HG03342 (cell line): ENCODE measurements at regions not wholly inside any gene's neighbourhood (a gene's known extent, or its start where the extent isn't known, plus 50 kb on each side); places are given as distances from the start of the nearest gene placed in this dataset.

Source experiments
- ATAC-seq: cut with Tn5 transposase; IDR thresholded peaks from one replicate; pipeline ENCODE4 v1.9.1; 2021; ENCODE audit warnings: mild to moderate bottlenecking, moderate library complexity; ENCODE audit not compliant: unreplicated experiment

DNA sequence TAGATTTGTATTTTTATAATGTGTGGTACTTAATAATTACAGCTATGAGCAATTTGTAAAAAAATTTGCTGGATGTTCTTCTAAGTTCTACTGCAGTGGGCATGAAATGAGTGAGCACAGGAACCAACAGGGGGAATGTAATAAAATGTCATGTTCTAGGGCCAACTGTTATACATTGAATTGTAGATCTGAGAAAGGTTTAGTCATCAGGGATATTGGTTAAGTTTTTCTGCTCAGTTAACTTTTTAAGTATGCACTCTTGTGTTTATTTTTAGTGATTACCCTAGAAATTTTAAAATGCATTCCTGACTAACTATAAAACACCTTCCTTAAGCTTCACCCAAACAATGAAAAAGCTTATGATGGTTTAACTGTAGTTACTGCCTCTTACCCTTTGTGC, 101.8 kb downstream of the CAND1 start:
- ATAC-seq = no peak

DNA sequence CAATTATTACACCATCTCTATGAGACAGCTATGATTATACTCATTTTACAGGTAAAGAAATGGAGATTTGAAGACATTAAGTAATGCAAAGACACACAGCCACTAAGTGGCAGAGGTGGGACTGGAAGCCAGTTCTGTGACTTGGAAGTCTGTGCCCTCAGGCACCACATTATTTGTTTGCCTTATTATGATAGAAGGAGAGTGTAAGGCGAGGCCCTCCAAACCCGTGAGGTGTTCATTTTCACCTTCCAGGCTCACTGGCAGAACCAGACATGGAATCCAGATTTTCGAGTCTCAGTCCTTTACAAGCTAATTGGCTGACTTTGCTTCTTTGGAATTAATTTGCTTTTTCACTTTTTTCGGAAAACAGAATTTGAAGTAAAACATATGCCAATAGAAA, 107.9 kb downstream of the CAND1 start:
- ATAC-seq = no peak

DNA sequence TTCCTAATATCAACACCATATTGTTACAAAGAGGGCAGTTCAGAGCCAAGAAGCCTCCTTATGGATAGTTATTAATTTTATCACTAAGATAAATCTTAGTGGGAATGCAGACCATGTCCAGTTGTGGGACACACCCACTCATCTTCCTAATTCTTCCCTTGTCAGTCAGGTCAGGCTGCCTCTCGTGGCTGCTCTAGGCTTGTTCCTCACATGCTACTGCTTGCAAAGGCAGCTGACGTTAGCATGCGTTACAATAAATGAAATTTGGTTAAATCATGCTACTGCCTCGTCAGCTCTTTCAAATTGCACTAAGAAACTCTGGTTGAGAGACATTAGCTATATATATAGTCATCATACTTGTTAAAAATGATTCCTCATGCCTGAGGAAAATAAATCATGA, 108.4 kb downstream of the CAND1 start:
- no peak for ATAC-seq

DNA sequence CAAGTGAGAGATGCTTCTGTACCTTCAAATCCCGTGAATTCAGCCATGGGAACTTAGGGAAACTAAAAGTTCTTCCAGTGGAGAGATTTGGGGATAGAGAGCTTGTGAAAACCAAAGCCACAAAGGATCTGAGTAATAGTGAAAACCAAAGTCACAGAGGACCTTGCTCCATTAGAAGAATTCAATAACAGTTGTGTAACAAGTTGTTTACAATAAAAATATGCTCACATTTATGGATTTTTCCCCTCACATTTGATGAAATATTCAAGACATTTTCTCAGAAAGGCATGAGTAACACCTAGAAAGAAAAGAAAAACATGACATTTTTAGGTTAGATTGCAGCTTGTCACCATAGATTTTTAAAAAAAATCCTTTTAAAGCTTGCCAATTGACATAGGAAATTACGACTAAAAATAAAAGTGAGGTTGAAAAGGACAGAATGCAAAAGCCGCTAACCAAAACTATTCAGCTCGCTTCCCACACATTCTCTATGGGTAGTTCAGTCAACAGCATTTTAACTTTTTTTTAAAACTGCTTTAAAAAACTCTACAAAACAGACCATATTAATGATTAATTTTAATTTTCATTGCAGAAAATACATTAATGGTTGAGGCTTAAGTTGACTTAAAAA, 113.2 kb downstream of the CAND1 start:
- no peak for ATAC-seq

DNA sequence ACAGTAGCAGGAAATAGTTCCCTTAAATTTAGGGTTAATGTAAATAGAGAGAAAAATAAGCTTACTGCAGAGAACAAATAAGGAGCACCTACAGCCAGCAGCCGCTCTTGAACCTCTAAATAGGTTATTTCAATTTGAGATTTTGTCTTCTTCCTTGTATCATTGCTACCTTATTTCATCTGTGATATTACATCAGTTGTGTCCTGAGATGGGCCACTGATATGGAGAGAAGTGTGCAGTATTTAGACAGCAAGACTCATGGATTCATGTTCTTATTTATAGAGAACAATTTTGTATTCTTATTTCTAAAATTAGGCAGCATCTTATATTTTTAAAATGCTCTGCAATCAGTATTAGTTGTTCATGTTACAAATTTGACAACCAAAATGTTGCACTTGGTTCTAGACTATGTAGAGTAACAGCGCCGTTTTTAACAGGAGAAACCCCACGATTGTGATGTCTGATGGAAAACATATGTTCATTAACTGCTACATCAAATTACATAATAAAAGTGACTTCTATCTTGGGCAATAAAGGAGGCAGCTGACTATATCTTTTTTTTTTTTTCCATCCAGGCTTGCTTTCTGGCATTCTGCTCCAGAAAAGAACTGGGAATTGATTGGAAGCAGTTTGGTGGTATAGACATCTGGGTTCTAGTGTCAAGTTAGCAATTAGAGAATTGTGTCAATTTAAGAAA, 117.9 kb downstream of the CAND1 start:
- ATAC-seq = no peak

DNA sequence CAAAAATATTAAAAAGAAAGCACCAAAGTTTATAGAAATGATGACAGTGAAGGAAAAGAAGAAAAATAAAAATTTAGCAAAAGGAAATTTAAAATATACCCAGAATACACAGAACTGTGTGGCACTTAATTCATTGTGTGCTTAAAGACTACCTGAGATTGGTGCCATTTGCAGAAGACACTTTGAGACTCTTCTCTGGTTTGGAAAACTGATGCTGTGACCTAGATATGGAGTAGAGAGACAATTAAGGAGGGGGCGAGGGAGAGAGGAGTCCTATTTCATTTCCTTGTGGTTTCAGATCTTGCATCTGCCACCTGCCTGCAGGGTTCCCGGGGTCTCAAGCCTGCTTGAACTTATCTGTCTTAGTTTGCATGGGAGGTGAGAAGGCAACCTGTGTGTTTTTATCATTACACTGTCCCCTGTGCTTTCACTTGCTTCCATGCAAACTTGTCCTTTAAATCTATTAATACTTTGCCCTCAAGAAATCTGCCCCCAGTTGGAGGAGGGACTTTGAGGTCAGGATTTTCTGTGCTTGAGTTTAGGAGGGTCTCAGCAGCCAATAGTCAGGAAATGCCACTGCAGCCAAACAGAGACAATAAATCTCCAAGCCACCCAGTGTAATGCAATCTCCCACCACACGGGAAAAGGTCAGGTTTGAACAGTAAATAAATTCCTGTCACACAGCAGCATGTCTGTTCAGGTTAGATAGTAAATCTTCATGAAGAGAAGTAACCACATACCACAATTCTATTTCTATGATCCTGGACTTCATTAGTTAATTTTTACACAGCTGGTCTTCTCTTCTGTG, 119.4 kb downstream of the CAND1 start:
- ATAC-seq = peak; percentile 48

DNA sequence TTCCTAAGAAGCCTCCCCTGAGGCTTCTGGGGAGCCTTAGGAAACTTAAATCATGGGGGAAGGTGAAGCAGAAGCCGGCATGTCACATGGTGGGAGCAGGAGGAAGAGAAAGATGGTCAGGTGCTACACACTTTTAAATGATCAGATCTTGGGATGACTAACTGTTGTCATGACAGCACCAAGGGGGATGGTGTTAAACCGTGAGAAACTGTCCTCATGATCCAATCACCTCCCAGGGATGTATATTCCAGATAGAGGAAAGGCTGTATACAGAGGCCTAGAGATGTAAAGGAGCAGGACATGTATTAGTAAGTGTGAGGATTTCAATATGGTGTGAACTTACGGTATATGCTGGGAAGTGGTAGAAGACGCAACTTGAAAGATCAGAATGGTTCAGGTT, 121.1 kb downstream of the CAND1 start:
- no peak for ATAC-seq

DNA sequence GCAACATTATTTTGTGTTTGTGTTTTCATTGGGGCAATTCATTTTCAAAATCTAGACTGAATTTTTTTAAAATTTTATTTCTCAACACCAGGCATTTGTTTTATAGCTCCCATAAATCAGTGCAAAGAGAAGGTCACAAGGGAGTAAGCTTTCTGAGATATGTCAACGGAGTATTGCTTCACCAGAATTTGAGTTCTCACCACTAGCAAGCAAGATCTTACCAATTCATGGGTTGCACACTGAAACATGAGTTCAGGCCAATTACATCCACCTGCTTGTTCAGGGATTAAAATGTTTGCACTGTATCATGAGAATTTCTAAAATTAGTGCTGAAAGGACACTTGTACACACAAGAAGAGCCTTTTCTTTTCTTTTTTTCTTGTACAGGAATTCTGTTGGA, 121.9 kb downstream of the CAND1 start:
- ATAC-seq = no peak

DNA sequence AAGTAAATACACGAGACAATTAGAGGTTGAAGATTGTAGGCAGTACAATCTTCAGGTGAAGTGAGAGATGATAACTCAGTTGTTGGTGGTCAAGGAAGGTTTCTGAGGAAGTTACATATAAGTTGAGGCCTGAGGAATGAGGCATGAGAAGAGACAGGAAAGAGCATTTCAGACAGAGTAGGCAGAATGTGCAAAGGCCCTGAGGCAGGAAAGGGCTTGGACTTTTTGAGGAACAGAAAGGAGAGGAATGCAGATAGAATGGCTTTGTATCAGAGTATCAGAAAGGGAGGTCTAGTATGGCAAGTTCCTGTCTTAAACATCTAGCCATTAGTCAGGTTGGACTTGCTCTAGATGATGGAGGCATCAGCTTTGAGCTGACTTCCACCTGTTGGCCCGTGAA, 122.5 kb downstream of the CAND1 start:
- ATAC-seq = no peak

DNA sequence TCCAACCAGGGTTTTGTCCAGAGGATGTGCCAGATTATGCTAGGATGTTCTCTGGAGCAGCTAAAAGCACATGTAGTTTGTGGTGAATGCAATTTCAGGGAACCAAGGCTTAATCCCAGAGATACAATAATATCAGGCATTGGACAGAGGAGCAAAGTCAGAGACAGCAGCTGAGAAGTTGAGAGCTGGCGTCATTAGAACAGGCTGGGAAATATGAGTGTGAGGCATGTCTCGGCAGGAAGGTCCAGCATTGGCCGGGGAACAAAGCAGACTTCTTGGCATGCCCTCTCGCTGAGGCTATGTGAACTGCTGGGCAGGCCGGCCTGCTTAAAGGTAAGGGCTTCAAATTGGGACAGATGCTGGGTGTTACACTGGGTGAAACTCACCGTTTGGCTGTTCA, 125.4 kb downstream of the CAND1 start:
- no peak for ATAC-seq

DNA sequence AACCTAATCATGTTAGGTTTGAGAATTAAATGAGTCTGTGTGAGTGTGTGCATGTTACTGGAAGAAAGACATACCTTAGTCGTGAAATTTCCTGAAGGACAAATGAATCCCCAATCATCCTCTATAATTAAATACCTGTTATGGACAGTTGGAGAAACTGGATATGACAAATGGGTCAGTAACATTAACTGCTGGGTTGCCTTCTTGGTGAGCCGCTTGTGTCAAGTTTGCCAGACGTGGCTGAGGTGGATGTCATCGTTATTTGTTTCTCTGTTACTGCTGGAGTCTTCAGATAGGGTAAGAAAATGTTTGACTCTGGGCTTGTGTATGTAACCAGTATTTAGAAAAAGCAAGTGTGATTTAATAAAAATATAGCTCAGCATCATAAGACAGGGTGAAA, 131.6 kb downstream of the CAND1 start:
- ATAC-seq = no peak

DNA sequence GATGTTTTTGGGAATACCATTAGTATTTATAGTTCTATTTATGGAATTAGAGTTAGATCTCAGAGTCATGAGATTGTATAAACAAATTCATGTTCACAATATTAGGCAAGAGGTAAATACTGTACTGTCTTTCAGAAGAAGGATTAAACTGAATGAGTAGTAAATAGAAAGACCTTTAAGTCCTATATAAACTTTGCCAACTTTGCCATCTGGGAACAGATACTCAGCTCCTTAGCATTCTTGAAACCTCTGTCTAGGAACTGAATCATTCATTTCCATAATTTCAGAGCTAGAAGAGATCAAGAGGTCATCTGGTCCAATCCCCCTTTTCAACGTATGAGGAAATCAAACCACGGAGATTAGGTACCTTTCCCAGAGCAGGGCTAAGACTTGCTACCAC, 141.1 kb downstream of the CAND1 start:
- no peak for ATAC-seq

DNA sequence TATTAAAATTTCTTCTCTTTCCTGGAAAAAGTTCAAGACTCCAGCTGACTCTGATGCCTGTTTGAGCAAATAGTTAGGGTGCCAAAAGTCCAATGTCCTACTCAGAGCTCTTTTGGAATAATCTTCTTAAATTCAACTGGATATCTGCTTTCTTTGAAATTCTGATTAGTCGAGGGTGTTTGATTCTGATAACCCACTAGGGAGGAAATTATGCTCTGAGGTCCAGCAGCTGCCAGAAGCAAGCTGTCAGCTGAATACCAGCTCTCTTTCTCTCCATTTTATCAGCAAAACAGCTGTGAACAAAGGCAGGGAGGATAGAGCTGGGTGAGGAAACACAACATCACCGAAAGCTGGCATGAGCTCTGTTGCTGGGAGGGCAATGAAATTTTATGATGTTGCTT, 141.5 kb downstream of the CAND1 start:
- ATAC-seq = no peak

DNA sequence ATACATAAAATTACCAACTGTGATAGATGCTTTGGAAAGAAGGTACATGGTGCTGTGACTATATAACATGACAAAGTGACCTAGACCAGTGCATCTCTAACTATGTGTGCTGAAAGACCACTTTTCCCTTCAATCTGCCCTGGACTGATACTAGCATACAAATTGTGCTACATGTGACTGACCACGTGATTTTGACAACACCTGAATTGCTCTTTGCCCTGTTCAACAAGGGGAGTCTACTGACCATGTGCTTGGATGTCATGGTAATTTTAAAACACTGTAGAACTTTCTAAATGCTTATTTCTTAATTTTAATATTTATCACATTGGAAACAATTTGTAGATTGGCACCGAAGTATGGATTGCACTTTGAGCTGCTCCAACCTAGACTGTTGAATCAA, 142.4 kb downstream of the CAND1 start:
- no peak for ATAC-seq

DNA sequence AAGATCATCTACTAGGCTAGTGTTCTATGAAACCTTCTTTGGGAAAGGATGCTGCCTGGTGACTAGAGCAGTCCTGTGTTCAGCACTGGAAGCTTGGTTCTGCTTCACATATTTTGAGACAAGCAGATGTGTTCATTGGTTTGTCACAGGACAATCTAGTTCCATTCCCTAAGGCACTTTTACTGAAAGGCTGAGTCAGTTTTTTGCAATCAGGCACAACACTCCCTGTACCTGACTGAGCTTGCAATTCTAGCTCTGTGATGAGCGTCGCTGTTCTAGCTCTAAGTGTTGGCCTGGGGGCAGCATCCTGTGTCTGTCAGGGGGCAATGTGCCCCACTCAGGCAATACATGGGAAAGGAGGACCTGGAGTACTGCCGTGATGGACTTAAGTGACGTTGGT, 144.4 kb downstream of the CAND1 start:
- ATAC-seq = no peak

DNA sequence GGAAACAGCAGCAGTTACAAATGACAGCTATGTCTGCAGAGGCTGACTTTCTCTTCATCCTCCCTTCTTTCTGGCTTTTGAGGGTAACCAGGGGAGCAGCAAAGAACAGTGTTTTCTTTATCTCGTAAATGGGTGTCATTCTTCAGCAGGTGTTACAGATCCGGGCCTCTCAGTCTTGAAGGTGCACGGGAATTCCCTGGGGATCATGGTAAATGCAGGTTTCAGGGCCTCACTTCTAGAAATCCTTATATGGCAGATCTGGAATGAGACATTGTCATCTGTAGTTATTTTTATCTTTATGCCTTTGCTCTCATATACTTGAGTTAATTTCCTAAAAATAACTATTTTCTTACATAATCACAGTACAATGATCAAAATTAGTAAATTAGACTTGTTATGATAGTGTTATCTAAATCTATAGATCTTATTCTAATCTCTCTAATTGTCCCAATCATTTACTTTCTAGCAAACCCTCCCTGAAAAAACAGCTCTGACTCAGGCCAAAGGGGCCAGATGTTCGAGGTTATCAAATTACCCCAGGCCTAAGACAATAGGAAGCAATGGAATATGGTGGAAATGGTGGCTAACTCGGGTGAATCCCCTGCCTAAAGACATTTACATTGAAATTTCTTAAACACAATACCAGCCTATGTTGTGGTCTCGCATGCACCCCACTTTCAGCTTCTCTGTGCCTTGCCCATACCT, 145.0 kb downstream of the CAND1 start:
- ATAC-seq = no peak

DNA sequence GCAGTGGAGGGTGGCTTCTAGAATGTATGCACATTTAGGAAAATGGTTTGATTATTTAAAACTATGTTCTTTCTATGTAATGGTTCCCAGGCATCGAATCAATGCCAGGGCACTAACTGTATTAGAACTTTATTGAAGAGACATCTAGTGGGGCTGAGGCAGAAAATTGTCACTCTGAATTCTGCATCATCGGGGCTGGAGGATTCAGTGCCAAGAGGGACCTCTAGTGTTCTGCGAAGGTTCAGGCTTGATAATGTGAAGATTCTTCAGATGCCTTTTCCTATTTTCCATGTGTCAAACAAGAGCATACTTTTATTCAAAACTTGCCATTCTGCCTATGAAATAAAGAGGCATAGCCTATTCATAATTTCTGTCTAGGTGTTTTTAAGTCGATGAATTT, 146.3 kb downstream of the CAND1 start:
- no peak for ATAC-seq

DNA sequence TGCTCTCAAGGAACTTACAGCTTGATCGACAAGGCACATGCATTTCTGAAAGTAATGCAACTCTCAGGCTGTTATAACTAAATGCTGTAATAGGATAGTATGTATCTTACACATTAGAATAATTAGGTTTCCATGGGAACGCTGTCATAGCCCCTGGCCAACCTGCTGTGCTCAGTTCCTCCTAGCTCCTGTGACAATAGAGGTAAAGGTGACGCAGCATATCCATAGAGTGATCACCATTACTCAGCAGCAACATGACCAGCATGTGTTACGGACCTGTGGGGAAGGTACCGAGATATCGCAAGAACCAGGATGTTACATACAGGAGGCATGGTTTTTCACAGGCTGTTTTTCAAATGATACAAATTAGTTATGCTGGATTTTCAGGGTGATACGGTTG, 150.7 kb downstream of the CAND1 start:
- ATAC-seq = no peak

DNA sequence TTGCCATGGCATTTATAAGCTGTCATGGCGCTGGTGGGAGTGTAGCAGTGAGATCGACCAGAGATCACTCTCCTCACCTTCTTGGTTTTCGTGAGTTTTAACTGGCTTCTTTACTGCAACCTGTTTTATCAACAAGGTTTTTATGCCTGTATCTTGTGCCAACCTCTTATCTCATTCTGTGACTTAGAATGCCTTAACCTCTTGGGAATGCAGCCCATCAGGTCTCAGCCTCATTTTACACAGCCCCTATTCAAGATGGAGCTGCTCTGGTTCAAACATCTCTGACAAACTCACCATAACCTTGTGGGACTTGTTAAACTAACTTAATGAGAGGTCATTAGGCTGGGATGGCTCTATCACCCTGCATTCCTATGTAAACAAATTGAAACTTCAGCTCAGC, 151.3 kb downstream of the CAND1 start:
- ATAC-seq = no peak

DNA sequence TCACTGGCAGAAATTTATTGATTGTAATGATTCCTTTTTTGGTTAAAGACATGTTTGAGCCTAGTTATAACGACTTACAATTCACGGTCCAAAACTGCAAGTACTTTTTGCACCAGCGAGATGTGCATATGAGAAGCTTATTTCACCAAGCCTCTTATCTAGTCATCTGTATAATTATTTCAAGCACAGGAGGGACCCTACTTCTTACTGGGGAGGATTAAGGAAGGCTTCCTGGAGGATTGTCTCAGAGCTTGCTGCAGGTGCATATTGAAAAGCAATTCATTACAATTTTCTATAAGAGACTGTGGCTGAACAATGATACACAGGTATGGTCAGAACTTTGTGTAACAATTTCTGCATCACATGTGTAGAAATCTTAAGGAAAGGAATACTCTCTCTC, 152.9 kb downstream of the CAND1 start:
- ATAC-seq = no peak

DNA sequence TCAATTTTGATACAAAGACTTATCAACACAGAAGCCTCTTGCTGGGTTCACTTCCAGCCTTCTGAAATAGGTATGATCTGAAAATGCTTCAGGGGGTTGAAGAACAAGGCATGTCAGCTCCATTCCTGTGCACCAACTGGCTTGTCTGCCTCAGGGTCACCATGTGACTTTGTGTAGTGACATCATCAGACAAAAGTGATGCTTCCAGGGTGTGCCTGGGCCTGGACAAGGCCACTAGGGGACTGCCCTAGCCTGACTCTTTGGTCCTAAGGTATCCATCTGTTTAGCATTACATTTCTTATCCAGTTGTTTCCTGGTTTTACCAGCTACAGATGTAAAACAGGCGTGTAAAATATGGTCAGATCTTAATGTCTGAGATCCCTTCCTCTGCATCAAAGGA, 155.6 kb downstream of the CAND1 start:
- no peak for ATAC-seq

DNA sequence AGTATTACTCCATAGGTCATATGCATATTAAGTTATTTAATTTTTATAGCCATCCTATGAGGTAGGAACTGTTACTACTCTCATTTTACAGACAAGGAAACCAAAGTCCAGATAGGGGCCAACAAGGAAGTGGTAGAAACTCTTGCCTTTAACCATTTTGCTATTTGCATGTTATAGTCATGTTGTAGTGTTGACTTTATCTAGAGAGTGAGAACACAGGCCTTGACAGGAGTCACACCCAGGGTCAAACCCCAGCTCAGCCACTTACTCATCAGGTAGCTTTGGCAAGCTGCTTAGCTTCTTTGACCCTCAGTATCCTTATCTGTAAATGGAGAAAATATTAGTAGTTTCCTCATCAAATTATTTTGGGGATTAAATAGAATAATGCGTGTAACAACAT, 156.2 kb downstream of the CAND1 start:
- ATAC-seq = no peak
